SU-DHL-6 (cell line): ENCODE measurements at regions not wholly inside any gene's neighbourhood (a gene's known extent, or its start where the extent isn't known, plus 50 kb on each side); places are given as distances from the start of the nearest gene placed in this dataset.

Experiments used
- EZH2phosphoT487 ChIP-seq: fragments of 200-600 bp; sonication (generic), shearing (Covaris generic); conservative IDR thresholded peaks from 2 replicates; pipeline ENCODE4 v1.6.1; 2018; ENCODE audit warnings: mild to moderate bottlenecking, antibody characterized with exemption, low read length, moderate library complexity, mixed read lengths
- TF ChIP-seq, protein P1 (sequence below): fragments of 200-600 bp; sonication (generic); IDR thresholded peaks from one replicate; pipeline ENCODE4 v1.5.1; 2017; ENCODE audit warnings: antibody characterized with exemption, mild to moderate bottlenecking, low read length, moderate library complexity; ENCODE audit not compliant: insufficient read depth, poor library complexity, severe bottlenecking

DNA sequence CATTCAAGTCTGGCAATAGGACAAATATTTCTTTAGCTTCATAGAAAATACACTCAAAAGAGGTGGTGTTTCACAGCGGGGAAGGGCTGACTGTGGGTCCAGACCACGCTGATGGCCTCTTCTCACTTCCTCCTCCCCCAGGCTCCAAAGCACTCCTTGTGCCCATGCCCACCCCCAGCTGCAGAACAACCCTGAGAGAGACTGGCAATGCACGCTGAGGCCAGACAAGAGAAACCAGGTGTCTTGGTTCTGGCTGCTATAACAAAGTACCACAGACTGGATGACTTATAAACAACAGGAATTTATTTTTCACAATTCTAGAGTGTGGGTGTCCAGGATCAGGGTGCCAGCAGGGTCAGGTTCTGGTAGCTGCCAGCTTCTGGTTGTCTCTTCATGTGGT lies 386.1 kb downstream of the FBXW7 start:
- TF ChIP-seq, protein P1, sequence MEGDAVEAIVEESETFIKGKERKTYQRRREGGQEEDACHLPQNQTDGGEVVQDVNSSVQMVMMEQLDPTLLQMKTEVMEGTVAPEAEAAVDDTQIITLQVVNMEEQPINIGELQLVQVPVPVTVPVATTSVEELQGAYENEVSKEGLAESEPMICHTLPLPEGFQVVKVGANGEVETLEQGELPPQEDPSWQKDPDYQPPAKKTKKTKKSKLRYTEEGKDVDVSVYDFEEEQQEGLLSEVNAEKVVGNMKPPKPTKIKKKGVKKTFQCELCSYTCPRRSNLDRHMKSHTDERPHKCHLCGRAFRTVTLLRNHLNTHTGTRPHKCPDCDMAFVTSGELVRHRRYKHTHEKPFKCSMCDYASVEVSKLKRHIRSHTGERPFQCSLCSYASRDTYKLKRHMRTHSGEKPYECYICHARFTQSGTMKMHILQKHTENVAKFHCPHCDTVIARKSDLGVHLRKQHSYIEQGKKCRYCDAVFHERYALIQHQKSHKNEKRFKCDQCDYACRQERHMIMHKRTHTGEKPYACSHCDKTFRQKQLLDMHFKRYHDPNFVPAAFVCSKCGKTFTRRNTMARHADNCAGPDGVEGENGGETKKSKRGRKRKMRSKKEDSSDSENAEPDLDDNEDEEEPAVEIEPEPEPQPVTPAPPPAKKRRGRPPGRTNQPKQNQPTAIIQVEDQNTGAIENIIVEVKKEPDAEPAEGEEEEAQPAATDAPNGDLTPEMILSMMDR, result no peak
- no peak for TF ChIP-seq EZH2phosphoT487
